ENCODE measurements at regions not wholly inside any gene's neighbourhood (a gene's known extent, or its start where the extent isn't known, plus 50 kb on each side); places are given as distances from the start of the nearest gene placed in this dataset.
"Not testable (repeated sequence)": the region's sequence is repeated elsewhere in the genome, so short reads cannot be mapped to it uniquely, and the experiment has no call there.

DNA sequence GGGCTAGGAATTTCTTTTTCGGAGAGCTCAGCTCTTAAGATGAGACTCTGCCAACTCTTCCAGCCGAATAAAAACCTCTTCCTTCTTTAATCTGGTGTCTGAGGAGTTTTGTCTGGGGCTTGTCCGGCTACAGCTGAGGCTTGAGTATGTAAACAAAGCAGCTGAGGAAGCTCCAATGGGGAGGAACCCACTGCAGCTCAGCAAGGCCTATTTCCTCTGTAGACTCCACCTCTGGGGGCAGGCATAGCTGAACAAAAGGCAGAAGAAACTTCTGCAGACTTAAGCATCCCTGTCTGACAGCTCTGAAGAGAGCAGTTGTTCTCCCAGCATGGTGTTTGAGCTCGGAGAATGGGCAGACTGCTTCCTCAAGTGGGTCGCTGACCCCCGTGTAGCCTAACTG is 838.7 kb downstream of the CCDC85A start:
- Histone ChIP-seq H3K36me3 (no peaks in the 10 kb centered on the region), H3K27ac (no peak overlapping the region), H3K27me3 (no peaks in the 10 kb centered on the region), H3K4me3 (no peak overlapping the region), H3K4me1 (no peaks in the 10 kb centered on the region), H3K9me3 (peaks cover 0 to 5% (median 0%) of the 10 kb centered on the region in 3 donors)
- TF ChIP-seq, protein P1, sequence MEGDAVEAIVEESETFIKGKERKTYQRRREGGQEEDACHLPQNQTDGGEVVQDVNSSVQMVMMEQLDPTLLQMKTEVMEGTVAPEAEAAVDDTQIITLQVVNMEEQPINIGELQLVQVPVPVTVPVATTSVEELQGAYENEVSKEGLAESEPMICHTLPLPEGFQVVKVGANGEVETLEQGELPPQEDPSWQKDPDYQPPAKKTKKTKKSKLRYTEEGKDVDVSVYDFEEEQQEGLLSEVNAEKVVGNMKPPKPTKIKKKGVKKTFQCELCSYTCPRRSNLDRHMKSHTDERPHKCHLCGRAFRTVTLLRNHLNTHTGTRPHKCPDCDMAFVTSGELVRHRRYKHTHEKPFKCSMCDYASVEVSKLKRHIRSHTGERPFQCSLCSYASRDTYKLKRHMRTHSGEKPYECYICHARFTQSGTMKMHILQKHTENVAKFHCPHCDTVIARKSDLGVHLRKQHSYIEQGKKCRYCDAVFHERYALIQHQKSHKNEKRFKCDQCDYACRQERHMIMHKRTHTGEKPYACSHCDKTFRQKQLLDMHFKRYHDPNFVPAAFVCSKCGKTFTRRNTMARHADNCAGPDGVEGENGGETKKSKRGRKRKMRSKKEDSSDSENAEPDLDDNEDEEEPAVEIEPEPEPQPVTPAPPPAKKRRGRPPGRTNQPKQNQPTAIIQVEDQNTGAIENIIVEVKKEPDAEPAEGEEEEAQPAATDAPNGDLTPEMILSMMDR (IDR thresholded peaks at IDR 0.05), result no peak
- intact Hi-C loops (cut with DNase I; ENCODE audit: low total_unique reads), result no loop called here
- no peak for DNase-seq

- intact Hi-C loops (cut with DNase I; ENCODE audit: low total_unique reads), result no loop called here
- no peaks in the 10 kb centered on the region for H3K27me3 ChIP-seq
- TF ChIP-seq, protein P1 (IDR thresholded peaks at IDR 0.05), result no peak
- no peak for DNase-seq
- no peaks in the 10 kb centered on the region for H3K4me1 ChIP-seq
- no peak overlapping the region for H3K4me3 ChIP-seq
- no peak overlapping the region for H3K27ac ChIP-seq
- no peaks in the 10 kb centered on the region for H3K36me3 ChIP-seq
- no peaks in the 10 kb centered on the region for H3K9me3 ChIP-seq
Measured at GRCh38 chr2:57044931-57045635, 861.3 kb downstream of the CCDC85A start.

DNA sequence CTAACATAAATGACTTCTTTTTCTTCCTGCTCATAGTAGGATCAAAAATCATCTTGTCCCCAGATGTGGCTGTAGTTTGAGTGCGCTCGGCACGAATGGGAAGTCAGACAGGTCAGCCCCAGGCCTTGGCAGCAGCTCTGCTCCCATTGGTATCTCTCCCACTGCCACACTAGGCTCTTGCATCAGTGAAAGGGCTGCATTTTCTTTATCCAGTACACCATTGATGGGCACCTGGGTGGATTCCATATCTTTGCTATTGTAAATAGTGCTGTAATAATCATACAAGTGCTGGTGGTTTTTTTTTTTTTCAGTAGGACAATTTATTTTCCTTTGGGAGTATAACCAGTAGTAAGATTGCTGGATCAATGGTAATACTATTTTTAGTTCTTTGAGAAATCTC is 865.5 kb downstream of the CCDC85A start:
- DNase-seq, result no peak
- no peak overlapping the region for H3K27ac ChIP-seq
- no peak overlapping the region for H3K4me3 ChIP-seq
- H3K4me1 ChIP-seq, result no peaks in the 10 kb centered on the region
- no peaks in the 10 kb centered on the region for H3K9me3 ChIP-seq
- intact Hi-C loops (cut with DNase I; ENCODE audit: low total_unique reads), result no loop called here
- no peaks in the 10 kb centered on the region for H3K36me3 ChIP-seq
- TF ChIP-seq, protein P1 (IDR thresholded peaks at IDR 0.05), result no peak
- H3K27me3 ChIP-seq, result no peaks in the 10 kb centered on the region

DNA sequence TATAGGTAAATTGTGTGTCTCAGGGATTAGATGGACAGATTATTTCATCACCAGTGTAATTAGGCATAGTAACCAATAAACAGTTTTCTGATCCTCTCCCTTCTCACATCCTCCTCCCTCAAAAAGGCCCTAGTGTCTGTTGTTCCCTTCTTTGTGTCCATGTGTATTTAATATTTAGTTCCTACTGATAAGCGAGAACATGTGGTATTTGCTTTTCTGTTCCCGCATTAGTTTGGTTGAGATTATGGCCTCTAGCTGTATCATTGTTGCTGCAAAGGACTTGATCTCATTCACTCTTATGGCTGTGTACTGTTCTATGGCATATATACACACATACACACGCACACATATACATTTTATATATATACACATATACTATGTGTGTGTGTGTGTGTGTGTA is 866.2 kb downstream of the CCDC85A start:
- TF ChIP-seq, protein P1 (IDR thresholded peaks at IDR 0.05), result no peak
- H3K4me1 ChIP-seq, result no peaks in the 10 kb centered on the region
- intact Hi-C loops (cut with DNase I; ENCODE audit: low total_unique reads), result no loop called here
- H3K9me3 ChIP-seq, result no peaks in the 10 kb centered on the region
- H3K27me3 ChIP-seq, result no peaks in the 10 kb centered on the region
- no peak overlapping the region for H3K4me3 ChIP-seq
- no peaks in the 10 kb centered on the region for H3K36me3 ChIP-seq
- no peak for DNase-seq
- H3K27ac ChIP-seq, result no peak overlapping the region

- H3K27me3 ChIP-seq; H3K4me3 ChIP-seq; H3K27ac ChIP-seq; intact Hi-C loops (cut with DNase I; ENCODE audit: low total_unique reads); H3K4me1 ChIP-seq; DNase-seq; H3K9me3 ChIP-seq; H3K36me3 ChIP-seq: not testable (repeated sequence)
Measured at GRCh38 chr2:57066301-57066700, 882.5 kb downstream of the CCDC85A start.

GRCh38 chr2:57075226-57075625 is 891.4 kb downstream of the CCDC85A start:
- Histone ChIP-seq H3K27ac (no peak overlapping the region), H3K9me3 (no peaks in the 10 kb centered on the region), H3K27me3 (no peaks in the 10 kb centered on the region), H3K36me3 (no peaks in the 10 kb centered on the region), H3K4me3 (no peak overlapping the region), H3K4me1 (no peaks in the 10 kb centered on the region)
- TF ChIP-seq, protein P1 (IDR thresholded peaks at IDR 0.05), result no peak
- intact Hi-C loops (cut with DNase I; ENCODE audit: low total_unique reads), result no loop called here
- DNase-seq, result no peak

All from tibial artery (tissue), 4 donors.